Activated T-cell treated with anti-CD3 and anti-CD28 coated beads, Interleukin-2, amount 50 U/mL, for 4 hours (primary cell): ENCODE measurements at regions not wholly inside any gene's neighbourhood (a gene's known extent, or its start where the extent isn't known, plus 50 kb on each side); places are given as distances from the start of the nearest gene placed in this dataset.

ENCODE experiments used
- ATAC-seq, 2 donors: fragments of 200-7000 bp; cut with Tn5 transposase; one replicate each; pipeline ENCODE4 v1.10.0; 2021
- DNase-seq: peaks from one replicate; pipeline ENCODE4 v3.0.0-alpha.2; 2020
- H3K27me3 Mint-ChIP-seq: one replicate; pipeline ENCODE4 v1.8.0; 2021; ENCODE audit warnings: low read depth, mixed read lengths
- H3K36me3 Mint-ChIP-seq: one replicate; pipeline ENCODE4 v1.8.0; 2022; ENCODE audit warnings: mixed read lengths; ENCODE audit not compliant: insufficient read depth
- H3K4me1 Mint-ChIP-seq: one replicate; pipeline ENCODE4 v1.8.0; 2021; ENCODE audit warnings: low read depth, mixed read lengths
- H3K4me3 Mint-ChIP-seq: one replicate; pipeline ENCODE4 v1.8.0; 2021; ENCODE audit warnings: mild to moderate bottlenecking, moderate library complexity, mixed read lengths
- H3K9me3 Mint-ChIP-seq: one replicate; pipeline ENCODE4 v1.8.0; 2021; ENCODE audit warnings: mixed read lengths

DNA sequence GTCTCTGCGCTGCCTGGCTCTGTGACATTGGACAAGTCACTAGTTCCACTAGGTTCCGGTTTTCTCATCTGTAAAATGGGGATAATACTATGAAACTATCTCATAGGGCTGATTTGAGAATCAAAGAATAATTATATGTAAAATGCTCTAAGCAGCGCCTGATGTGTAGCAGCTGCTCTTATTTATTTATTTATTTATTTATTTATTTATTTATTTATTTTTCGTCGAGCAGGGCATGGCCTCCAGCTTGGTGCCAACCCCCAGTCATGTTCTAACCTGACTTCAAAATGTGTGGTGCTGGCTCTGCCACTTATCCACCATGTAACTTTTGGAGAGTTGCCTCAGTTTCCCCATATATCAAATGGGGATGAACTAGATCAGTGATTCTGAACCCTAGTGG lies 93.5 kb upstream of the GSC start:
- Mint-ChIP-seq H3K36me3 (no peaks in the 10 kb centered on the region), H3K4me3 (no peak overlapping the region), H3K27me3 (peaks cover 27% of the 10 kb centered on the region), H3K4me1 (no peaks in the 10 kb centered on the region), H3K9me3 (no peaks in the 10 kb centered on the region)
- DNase-seq (no peak), ATAC-seq (no peak)

GRCh38 chr14:94857950-94858349 lies 88.0 kb upstream of the GSC start:
- H3K4me1 Mint-ChIP-seq, result no peaks in the 10 kb centered on the region
- peaks cover 28% of the 10 kb centered on the region for H3K27me3 Mint-ChIP-seq
- DNase-seq, result no peak
- peaks cover 3% of the 10 kb centered on the region for H3K9me3 Mint-ChIP-seq
- no peak overlapping the region for H3K4me3 Mint-ChIP-seq
- ATAC-seq, result no peak
- H3K36me3 Mint-ChIP-seq, result no peaks in the 10 kb centered on the region

GRCh38 chr14:94853920-94854319 lies 84.0 kb upstream of the GSC start:
- Mint-ChIP-seq H3K36me3 (no peaks in the 10 kb centered on the region), H3K4me1 (no peaks in the 10 kb centered on the region), H3K9me3 (peaks cover 3% of the 10 kb centered on the region), H3K4me3 (no peak overlapping the region), H3K27me3 (peaks cover 12% of the 10 kb centered on the region)
- ATAC-seq (no peak), DNase-seq (no peak)

- Mint-ChIP-seq H3K36me3 (no peaks in the 10 kb centered on the region), H3K27me3 (peaks cover 4% of the 10 kb centered on the region), H3K4me1 (no peaks in the 10 kb centered on the region), H3K9me3 (peaks cover 3% of the 10 kb centered on the region), H3K4me3 (no peak overlapping the region)
- DNase-seq (no peak), ATAC-seq (no peak)
Observed at GRCh38 chr14:94850309-94851211, 80.6 kb upstream of the GSC start.

- H3K9me3 Mint-ChIP-seq, result no peaks in the 10 kb centered on the region
- H3K36me3 Mint-ChIP-seq, result no peaks in the 10 kb centered on the region
- ATAC-seq, result no peak
- no peak overlapping the region for H3K4me3 Mint-ChIP-seq
- H3K4me1 Mint-ChIP-seq, result no peaks in the 10 kb centered on the region
- DNase-seq, result no peak
- H3K27me3 Mint-ChIP-seq, result peaks cover 2% of the 10 kb centered on the region
Observed at GRCh38 chr14:94844593-94845152, 74.8 kb upstream of the GSC start.

DNA sequence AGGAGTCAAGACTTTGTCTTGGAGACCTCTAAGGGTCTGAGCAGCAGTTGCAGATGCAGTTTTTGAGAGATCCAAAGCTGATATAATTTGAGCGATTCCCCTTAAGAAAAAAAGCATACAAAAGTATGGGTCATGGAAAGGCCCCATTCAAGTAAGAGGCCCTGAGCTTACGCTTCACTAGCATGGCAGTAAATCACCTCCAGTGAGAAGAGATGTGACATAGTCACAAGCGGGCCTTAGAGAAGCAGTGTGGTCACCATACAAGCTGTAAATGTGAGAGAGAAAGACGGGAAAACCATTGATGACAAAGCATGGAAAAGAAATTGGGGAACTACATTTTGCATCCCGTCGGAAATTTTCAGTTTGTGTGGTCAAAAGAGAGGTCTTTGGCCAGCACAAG lies 70.6 kb upstream of the GSC start:
- DNase-seq (no peak), ATAC-seq (no peak)
- H3K4me3 Mint-ChIP-seq, result no peak overlapping the region
- H3K9me3 Mint-ChIP-seq, result no peaks in the 10 kb centered on the region
- peaks cover 2% of the 10 kb centered on the region for H3K27me3 Mint-ChIP-seq
- H3K4me1 Mint-ChIP-seq, result no peaks in the 10 kb centered on the region
- no peaks in the 10 kb centered on the region for H3K36me3 Mint-ChIP-seq

DNA sequence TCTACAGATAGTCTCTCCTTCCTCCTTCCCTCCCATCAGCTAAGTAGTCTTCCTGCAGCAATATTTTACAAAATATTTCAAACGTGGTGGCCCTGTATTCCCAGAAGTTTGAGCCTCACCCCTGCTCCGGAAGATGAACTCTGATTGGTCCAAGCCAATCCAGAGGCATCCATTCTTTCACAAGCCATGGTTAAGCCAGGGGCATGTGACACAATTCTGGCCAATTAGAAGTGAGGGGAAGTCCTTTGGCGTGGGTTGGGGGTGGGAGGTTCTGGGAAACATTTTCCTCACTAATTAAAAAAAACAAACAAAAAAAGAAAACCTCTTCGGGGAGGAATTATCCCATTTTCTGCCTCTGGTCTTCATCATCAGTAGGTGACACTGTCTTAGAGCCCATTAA lies 69.4 kb upstream of the GSC start:
- Mint-ChIP-seq H3K4me3 (no peak overlapping the region), H3K9me3 (peaks cover 7% of the 10 kb centered on the region), H3K4me1 (no peaks in the 10 kb centered on the region), H3K36me3 (no peaks in the 10 kb centered on the region), H3K27me3 (no peaks in the 10 kb centered on the region)
- ATAC-seq (no peak), DNase-seq (no peak)

- H3K4me1 Mint-ChIP-seq, result no peaks in the 10 kb centered on the region
- H3K27me3 Mint-ChIP-seq, result peaks cover 1% of the 10 kb centered on the region
- no peak overlapping the region for H3K4me3 Mint-ChIP-seq
- DNase-seq (no peak), ATAC-seq (no peak)
- H3K9me3 Mint-ChIP-seq, result peaks cover 7% of the 10 kb centered on the region
- H3K36me3 Mint-ChIP-seq, result no peaks in the 10 kb centered on the region
Observed at GRCh38 chr14:94836849-94837248, 66.9 kb upstream of the GSC start.

DNA sequence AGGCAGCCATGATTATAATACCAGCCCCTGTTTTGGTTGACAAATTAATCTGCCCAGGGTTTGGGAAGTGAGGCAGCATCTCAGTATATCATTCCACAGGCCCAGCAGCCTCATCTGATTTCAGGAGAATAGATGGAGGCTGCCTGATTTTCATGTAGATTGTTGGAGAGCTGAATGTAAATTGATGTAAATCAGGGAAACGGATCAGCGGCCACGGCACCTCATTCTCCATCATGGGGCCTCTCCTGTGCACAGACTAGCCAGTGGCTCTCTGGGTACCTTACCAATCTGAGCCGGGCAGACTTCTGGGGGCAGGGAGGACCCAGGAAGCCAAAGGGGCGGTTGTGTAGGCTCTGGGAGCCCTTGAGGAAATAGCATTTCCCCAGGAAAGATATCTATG lies 63.7 kb upstream of the GSC start:
- DNase-seq, result no peak
- H3K9me3 Mint-ChIP-seq, result peaks cover 7% of the 10 kb centered on the region
- peaks cover 2% of the 10 kb centered on the region for H3K27me3 Mint-ChIP-seq
- no peak for ATAC-seq
- no peak overlapping the region for H3K4me3 Mint-ChIP-seq
- H3K4me1 Mint-ChIP-seq, result no peaks in the 10 kb centered on the region
- no peaks in the 10 kb centered on the region for H3K36me3 Mint-ChIP-seq

DNA sequence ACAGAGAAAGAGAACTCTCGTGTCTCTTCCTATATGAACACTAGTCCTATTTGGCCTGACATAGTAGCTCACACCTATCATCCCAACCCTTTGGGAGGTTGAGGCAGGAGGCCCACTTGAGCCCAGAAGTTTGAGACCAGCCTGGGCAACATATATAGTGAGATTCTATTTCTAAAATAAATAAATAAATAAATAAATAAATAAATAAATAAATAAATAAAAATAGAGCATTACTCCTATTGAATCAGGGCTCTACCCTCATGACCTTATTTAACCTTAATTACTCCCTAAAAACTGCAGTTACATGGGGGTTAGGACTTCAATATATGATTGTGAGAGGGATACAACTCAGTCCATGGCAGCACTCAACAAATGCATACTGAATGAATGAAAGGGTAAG lies 61.2 kb upstream of the GSC start:
- no peak for DNase-seq
- H3K36me3 Mint-ChIP-seq, result no peaks in the 10 kb centered on the region
- no peak for ATAC-seq
- H3K4me3 Mint-ChIP-seq, result no peak overlapping the region
- H3K27me3 Mint-ChIP-seq, result peaks cover 6% of the 10 kb centered on the region
- H3K9me3 Mint-ChIP-seq, result peaks cover 7% of the 10 kb centered on the region
- no peaks in the 10 kb centered on the region for H3K4me1 Mint-ChIP-seq

GRCh38 chr14:94827711-94828447 lies 58.0 kb upstream of the GSC start:
- peaks cover 4% of the 10 kb centered on the region for H3K9me3 Mint-ChIP-seq
- no peaks in the 10 kb centered on the region for H3K36me3 Mint-ChIP-seq
- no peaks in the 10 kb centered on the region for H3K4me1 Mint-ChIP-seq
- no peak overlapping the region for H3K4me3 Mint-ChIP-seq
- DNase-seq (no peak), ATAC-seq (no peak)
- H3K27me3 Mint-ChIP-seq, result peaks cover 11% of the 10 kb centered on the region

- Mint-ChIP-seq H3K27me3 (peaks cover 9% of the 10 kb centered on the region), H3K4me1 (no peaks in the 10 kb centered on the region), H3K4me3 (no peak overlapping the region), H3K9me3 (peaks cover 4% of the 10 kb centered on the region), H3K36me3 (no peaks in the 10 kb centered on the region)
- ATAC-seq, result no peak
- DNase-seq, result no peak
Observed at GRCh38 chr14:94826774-94827173, 56.9 kb upstream of the GSC start.

GRCh38 chr14:94823556-94824341 lies 53.8 kb upstream of the GSC start:
- Mint-ChIP-seq H3K4me3 (no peak overlapping the region), H3K4me1 (no peaks in the 10 kb centered on the region), H3K36me3 (no peaks in the 10 kb centered on the region), H3K9me3 (peaks cover 4% of the 10 kb centered on the region), H3K27me3 (peaks cover 9% of the 10 kb centered on the region)
- ATAC-seq (no peak), DNase-seq (no peak)

GRCh38 chr14:94821705-94822104 lies 51.8 kb upstream of the GSC start:
- Mint-ChIP-seq H3K4me3 (no peak overlapping the region), H3K36me3 (no peaks in the 10 kb centered on the region), H3K4me1 (no peaks in the 10 kb centered on the region), H3K9me3 (peaks cover 4% of the 10 kb centered on the region), H3K27me3 (peaks cover 9% of the 10 kb centered on the region)
- DNase-seq (no peak), ATAC-seq (no peak)
